GM06990 (cell line): ENCODE measurements at regions not wholly inside any gene's neighbourhood (a gene's known extent, or its start where the extent isn't known, plus 50 kb on each side); places are given as distances from the start of the nearest gene placed in this dataset.
"Not testable (repeated sequence)": the region's sequence is repeated elsewhere in the genome, so short reads cannot be mapped to it uniquely, and the experiment has no call there.

Experiments used
- DNase-seq: peaks from one replicate; pipeline ENCODE4 v3.0.0-alpha.2; 2011; ENCODE audit not compliant: insufficient read length; ENCODE audit errors: extremely low read depth
- H3K27me3 ChIP-seq: replicated peaks from 2 replicates; pipeline ENCODE4 v1.6.0; 2011; ENCODE audit warnings: low read length; ENCODE audit not compliant: control insufficient read depth, insufficient read depth
- H3K36me3 ChIP-seq: 2 replicates; pipeline ENCODE4 v1.5.1; 2011; ENCODE audit warnings: low read length; ENCODE audit not compliant: control insufficient read depth, insufficient read depth
- H3K4me3 ChIP-seq: replicated peaks from 2 replicates; pipeline ENCODE4 v1.5.1; 2011; ENCODE audit warnings: low read depth, mild to moderate bottlenecking, control low read depth, low read length
- CTCF ChIP-seq: IDR thresholded peaks from 2 replicates; pipeline ENCODE4 v1.5.1; 2011; ENCODE audit warnings: low read length, control low read depth, mild to moderate bottlenecking, inconsistent platforms; ENCODE audit not compliant: insufficient read depth, poor library complexity, severe bottlenecking

- Histone ChIP-seq H3K36me3 (no peaks in the 10 kb centered on the region), H3K27me3 (no peaks in the 10 kb centered on the region), H3K4me3 (no peak overlapping the region)
- TF ChIP-seq CTCF = no peak
- no peak for DNase-seq
Measured at GRCh38 chr9:78428640-78429039, 131.7 kb downstream of the PSAT1 start.

- Histone ChIP-seq H3K4me3 (no peak overlapping the region), H3K27me3 (no peaks in the 10 kb centered on the region), H3K36me3 (no peaks in the 10 kb centered on the region)
- DNase-seq = no peak
- TF ChIP-seq CTCF = no peak
Measured at GRCh38 chr9:78430387-78430786, 133.5 kb downstream of the PSAT1 start.

GRCh38 chr9:78431039-78431438, 134.1 kb downstream of the PSAT1 start:
- not testable (repeated sequence) for DNase-seq, H3K4me3 ChIP-seq, H3K36me3 ChIP-seq, H3K27me3 ChIP-seq

- H3K27me3 ChIP-seq = no peaks in the 10 kb centered on the region; the same call in 1 of the 2 replicates
- H3K4me3 ChIP-seq = no peak overlapping the region
- no peak for TF ChIP-seq CTCF
- DNase-seq = no peak
- no peaks in the 10 kb centered on the region for H3K36me3 ChIP-seq
Measured at GRCh38 chr9:78436873-78437272, 139.9 kb downstream of the PSAT1 start.

- DNase-seq = no peak
- TF ChIP-seq CTCF = no peak
- no peak overlapping the region for H3K4me3 ChIP-seq
- H3K36me3 ChIP-seq = no peaks in the 10 kb centered on the region
- no peaks in the 10 kb centered on the region; the same call in 1 of the 2 replicates for H3K27me3 ChIP-seq
Measured at GRCh38 chr9:78437296-78437695, 140.4 kb downstream of the PSAT1 start.

GRCh38 chr9:78437806-78438205, 140.9 kb downstream of the PSAT1 start:
- TF ChIP-seq CTCF = no peak
- Histone ChIP-seq H3K27me3 (no peaks in the 10 kb centered on the region; the same call in 1 of the 2 replicates), H3K4me3 (no peak overlapping the region), H3K36me3 (no peaks in the 10 kb centered on the region)
- DNase-seq = no peak
